Fibroblast of peridontal ligament (primary cell): ENCODE measurements at regions not wholly inside any gene's neighbourhood (a gene's known extent, or its start where the extent isn't known, plus 50 kb on each side); places are given as distances from the start of the nearest gene placed in this dataset.
"Not testable (repeated sequence)": the region's sequence is repeated elsewhere in the genome, so short reads cannot be mapped to it uniquely, and the experiment has no call there.

ENCODE experiments used
- DNase-seq: peaks from one replicate; pipeline ENCODE4 v3.0.0-alpha.2; 2010; ENCODE audit errors: extremely low read depth

DNA sequence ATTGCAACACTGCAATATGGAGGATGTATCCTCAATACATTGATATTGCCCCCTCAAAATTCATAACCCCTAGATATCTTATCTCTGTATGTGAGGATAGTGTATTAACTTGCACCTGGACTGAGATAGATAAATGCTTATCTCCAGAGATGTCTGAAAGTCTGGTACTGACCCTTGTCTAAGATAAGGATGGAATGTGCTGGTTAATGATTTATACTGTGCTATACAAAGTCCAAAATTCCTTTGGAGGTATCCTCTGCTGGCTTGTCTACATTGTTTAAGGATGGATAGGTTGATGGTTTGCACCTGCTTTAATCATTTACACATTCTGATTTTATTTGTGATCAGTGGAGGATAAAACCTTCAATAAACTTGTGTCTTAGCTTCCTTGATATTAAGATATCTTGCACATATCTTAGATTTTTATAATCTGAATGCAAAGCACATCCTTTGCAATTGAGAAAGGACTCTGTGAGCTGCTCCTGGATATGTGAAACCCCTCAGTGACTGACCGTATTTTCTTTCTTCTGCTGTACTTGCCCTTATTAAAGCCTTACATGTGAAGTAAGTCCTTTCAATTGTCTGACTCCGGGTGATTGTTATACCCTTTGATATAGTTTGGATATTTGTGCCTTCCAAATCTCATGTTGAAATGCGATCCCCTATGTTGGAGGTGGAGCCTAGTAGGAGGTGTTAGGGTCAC lies 430.3 kb upstream of the MAOA start:
- DNase-seq: no peak

DNA sequence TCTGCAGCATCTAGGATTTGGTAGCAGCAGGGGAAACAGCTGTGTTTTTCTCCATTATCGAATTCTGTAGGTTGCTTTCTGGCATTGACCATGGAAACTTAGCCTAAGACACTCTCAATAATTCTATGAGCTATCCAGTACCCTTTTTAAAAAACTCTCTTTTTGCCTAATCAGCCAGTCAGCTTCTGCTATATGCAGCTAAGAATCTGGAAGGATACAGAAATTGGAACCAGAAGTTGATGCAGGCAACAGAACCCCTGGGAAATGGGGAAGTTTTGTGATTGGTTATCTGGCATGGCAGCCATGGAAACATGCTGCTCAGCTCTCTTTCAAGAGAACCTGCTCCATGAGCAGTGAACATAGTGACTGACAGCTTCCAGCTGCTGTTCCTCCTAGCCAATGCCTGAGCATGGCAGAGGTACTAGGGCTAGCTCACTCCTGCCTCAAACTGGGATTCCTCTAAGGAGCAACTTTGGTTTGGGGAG lies 417.6 kb upstream of the MAOA start:
- no peak for DNase-seq

- DNase-seq: no peak
Observed at GRCh38 chrX:43239356-43239755, 416.7 kb upstream of the MAOA start.

- no peak for DNase-seq
Observed at GRCh38 chrX:43255596-43255995, 400.5 kb upstream of the MAOA start.

GRCh38 chrX:43266487-43266886 lies 389.6 kb upstream of the MAOA start:
- DNase-seq: no peak

- DNase-seq: no peak
Observed at GRCh38 chrX:43267652-43268051, 388.4 kb upstream of the MAOA start.

GRCh38 chrX:43269201-43269600 lies 386.9 kb upstream of the MAOA start:
- DNase-seq: no peak

- no peak for DNase-seq
Observed at GRCh38 chrX:43277879-43278278, 378.2 kb upstream of the MAOA start.

- DNase-seq: no peak
Observed at GRCh38 chrX:43278440-43278839, 377.7 kb upstream of the MAOA start.

DNA sequence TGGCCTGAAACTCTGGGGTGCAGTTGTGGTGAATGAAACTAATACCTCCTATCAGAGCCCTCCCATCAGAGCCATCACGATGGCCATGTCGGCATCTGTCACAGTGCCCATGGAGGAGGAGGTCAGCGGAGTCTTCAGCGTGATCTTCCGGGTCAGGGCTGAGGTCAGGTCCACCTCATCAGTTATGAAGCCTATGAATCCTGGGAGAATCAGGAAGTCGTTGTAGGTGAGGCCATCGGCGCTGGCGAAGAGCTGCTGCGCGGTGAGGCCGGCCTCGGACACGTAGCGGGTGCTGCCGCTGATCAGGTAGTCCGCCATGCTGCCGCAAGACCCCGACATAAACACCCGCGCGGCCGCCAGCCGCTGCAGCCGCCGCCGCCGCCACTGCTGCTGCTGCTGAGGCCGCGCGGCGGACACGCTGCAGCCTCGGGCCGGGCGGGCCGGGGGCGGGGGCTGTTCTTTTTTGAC lies 376.7 kb upstream of the MAOA start:
- DNase-seq: no peak

GRCh38 chrX:43283187-43283586 lies 372.9 kb upstream of the MAOA start:
- DNase-seq: no peak

GRCh38 chrX:43311625-43312024 lies 344.5 kb upstream of the MAOA start:
- DNase-seq: not testable (repeated sequence)

- DNase-seq: no peak
Observed at GRCh38 chrX:43313035-43313434, 343.1 kb upstream of the MAOA start.

GRCh38 chrX:43314525-43314924 lies 341.6 kb upstream of the MAOA start:
- no peak for DNase-seq

- no peak for DNase-seq
Observed at GRCh38 chrX:43315622-43316021, 340.5 kb upstream of the MAOA start.

DNA sequence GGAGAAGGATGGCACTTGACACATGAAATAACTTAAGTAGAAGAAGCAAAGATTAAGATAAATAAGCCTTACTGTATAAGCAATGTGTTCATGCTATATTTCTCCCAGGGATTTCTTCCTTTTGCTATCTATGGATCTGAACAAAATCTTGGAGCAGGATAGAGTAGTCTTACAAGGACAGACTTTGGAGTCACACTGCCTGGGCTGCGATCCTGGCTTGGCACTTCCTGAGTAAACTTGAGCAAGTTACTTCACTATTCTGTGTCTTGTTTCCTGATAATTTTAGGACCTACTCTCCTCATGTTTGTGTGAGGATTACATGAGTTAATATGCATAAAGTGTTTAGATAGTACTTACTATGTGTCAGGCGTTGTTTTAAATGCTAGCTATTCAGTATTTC lies 340.0 kb upstream of the MAOA start:
- no peak for DNase-seq

DNA sequence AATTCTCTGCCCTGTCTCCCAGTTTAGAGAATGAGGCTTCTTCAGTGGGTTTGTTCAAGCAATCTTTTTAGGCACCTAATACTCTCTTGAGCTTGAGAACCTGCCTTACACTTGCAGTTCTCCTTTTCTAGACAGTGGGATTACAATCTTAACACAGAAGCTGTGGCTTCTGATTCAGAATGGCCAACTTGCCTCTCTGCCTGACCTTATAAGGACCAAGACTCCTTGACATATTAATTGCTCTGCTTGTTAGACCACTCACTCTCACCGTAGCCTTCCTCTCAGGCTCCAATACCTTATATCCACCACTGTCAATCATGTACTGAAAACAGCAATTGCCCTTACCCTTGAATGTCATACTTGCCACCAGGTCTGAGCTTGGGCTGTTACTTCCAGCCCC lies 338.7 kb upstream of the MAOA start:
- DNase-seq: no peak

DNA sequence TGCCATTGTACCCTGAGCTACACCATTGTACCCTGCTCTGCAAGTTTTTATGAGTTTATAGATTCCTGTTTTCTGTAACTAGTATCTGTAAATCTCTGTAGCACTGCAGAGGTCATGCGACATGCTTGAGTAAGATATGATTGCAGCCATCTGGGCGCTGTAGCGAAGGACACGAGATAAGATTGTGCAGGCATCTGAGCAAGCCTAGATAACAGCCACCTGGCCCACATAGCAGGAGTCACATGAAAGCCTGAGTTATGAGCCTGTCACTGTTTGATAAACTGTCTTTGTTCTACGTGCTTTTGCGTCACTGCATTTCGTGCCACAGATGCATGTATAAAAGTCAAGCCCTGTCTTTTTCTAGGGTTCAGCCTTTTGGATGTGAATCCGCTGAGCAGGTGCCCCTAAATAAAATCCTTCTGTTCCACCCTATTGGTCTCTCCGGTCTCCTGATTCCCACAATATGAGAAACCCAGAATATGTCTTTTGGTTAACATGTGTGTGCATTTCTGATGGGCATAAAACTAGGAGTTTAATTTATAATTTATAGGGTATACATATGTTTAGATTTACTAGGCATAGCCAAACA lies 327.6 kb upstream of the MAOA start:
- no peak for DNase-seq

DNA sequence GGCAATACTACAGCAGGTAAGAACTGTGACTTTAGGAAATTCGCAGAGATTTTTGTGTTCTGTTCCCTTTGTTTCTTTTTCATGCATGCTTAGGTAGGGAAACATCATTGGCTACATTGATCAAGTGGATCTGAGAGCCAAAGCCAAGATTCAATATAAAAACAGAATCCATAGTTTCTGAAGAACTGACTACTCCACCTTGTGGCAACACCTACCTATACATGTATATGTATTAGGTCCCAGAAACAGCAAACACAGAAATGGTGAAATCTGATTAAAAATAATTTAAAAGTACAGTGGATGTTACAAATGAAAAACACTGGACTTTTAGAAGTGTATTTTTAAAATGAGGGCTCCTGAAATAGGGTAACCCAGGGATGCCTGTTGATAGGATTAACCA lies 322.6 kb upstream of the MAOA start:
- no peak for DNase-seq

DNA sequence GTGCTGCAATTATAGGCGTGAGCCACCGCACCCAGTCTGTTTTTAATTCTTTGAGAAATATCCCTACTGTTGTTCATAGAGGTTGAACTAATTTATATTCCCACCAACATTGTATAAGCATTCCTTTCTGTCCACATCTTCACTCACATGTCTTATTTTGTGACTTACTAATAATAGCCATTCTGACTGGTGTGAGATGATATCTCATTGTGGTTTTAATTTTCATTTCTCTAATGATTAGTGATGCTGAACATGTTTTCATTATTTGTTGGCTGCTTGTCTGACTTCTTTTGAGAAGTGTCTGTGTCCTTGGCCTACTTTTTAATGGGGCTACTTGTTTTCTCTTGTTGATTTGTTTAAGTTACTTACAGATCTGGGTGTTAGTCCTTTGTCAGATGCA lies 310.9 kb upstream of the MAOA start:
- no peak for DNase-seq

DNA sequence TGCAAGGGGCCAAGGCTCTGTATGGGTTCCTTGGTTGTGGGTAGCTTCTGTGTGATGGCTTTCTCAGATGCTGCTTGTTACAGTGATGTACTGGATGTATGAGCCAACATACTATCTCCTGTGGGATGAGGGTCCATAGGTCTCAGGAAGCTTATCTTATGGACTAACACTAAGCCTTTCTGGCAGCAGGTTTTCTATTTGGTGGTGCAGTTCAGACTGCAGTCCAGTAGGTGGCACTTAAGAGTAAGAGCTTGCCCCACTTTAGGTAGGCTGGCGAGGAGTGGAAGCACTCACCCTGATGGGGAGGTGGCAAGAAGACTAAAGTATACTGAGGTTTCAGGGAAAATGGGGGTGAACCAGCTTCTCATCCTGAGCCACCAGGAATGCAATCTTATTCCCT lies 306.7 kb upstream of the MAOA start:
- peak; percentile 0 for DNase-seq

GRCh38 chrX:43350935-43351334 lies 305.2 kb upstream of the MAOA start:
- no peak for DNase-seq

DNA sequence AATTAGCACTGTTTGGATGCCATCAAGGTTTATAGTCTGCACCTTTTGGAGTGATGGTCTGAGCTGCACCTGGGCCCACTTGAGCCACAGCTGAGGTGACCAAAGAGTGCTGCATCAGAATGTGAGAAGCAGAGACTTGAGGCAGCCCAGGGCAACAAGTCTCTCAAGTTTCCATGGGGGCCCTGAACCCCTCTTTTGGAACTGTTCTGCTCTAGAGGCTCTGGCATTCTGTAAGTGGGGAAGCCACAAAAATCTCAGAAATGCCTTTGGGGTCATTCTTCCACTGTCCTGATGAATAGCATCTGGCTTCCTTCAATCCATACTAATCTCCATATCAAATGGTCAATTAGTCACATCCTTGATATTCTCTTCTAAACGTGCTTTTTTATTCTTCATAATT lies 298.4 kb upstream of the MAOA start:
- no peak for DNase-seq

DNA sequence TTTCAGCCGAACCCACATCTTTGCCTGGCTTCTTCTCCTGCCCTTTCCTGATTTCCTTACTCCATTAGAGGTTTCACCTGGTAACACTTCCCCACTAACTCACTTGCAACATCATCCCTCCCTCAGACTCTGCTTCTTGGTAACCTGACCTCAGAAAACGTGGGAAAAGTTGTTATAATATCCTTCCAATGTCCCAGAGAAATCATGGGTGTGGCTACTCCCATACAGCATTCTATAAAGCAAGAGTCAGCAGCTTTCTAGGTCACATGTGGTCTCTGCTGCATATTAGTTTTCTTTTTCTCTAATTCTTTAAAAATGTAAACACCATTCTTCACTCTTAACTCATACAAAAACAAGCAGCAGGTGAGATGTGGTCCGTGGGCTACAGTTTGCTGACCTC lies 283.1 kb upstream of the MAOA start:
- no peak for DNase-seq
